NCI-H146 treated with DMSO at 0.1 percent for 48 hours (cell line): ENCODE measurements at regions not wholly inside any gene's neighbourhood (a gene's known extent, or its start where the extent isn't known, plus 50 kb on each side); places are given as distances from the start of the nearest gene placed in this dataset.
A peak's percentile ranks its signal among the peaks of the same experiment; 100 is the strongest.
"Not testable (repeated sequence)": the region's sequence is repeated elsewhere in the genome, so short reads cannot be mapped to it uniquely, and the experiment has no call there.

Experiments used
- DNase-seq: peaks from one replicate; lab custom pipeline; 2025; ENCODE audit not compliant: unreplicated experiment; lab: John Stamatoyannopoulos, UW

GRCh38 chr1:213526306-213526705, 461.5 kb upstream of the PROX1 start:
- DNase-seq = no peak

- no peak for DNase-seq
These were observed 457.0 kb upstream of the PROX1 start for GRCh38 chr1:213530611-213531320.

GRCh38 chr1:213531369-213532310, 456.1 kb upstream of the PROX1 start:
- no peak for DNase-seq

GRCh38 chr1:213533125-213533524, 454.6 kb upstream of the PROX1 start:
- no peak for DNase-seq

- no peak for DNase-seq
These were observed 452.1 kb upstream of the PROX1 start for GRCh38 chr1:213535679-213536078.

- DNase-seq = no peak
These were observed 449.5 kb upstream of the PROX1 start for GRCh38 chr1:213538251-213538650.

- DNase-seq = no peak
These were observed 448.3 kb upstream of the PROX1 start for GRCh38 chr1:213539464-213539863.

- no peak for DNase-seq
These were observed 446.1 kb upstream of the PROX1 start for GRCh38 chr1:213541641-213542040.

GRCh38 chr1:213545181-213545580, 442.6 kb upstream of the PROX1 start:
- DNase-seq = not testable (repeated sequence)

GRCh38 chr1:213549982-213550381, 437.8 kb upstream of the PROX1 start:
- no peak for DNase-seq

- no peak for DNase-seq
These were observed 437.0 kb upstream of the PROX1 start for GRCh38 chr1:213550804-213551203.

GRCh38 chr1:213552045-213552444, 435.7 kb upstream of the PROX1 start:
- no peak for DNase-seq

- no peak for DNase-seq
These were observed 427.5 kb upstream of the PROX1 start for GRCh38 chr1:213560226-213560625.

- no peak for DNase-seq
These were observed 425.9 kb upstream of the PROX1 start for GRCh38 chr1:213561870-213562269.

- DNase-seq = no peak
These were observed 423.5 kb upstream of the PROX1 start for GRCh38 chr1:213564215-213564659.

- DNase-seq = peak; percentile 94
These were observed 418.6 kb upstream of the PROX1 start for GRCh38 chr1:213568929-213569815.

GRCh38 chr1:213569816-213570150, 418.0 kb upstream of the PROX1 start:
- DNase-seq = no peak

GRCh38 chr1:213570487-213570886, 417.3 kb upstream of the PROX1 start:
- DNase-seq = no peak

- DNase-seq = no peak
These were observed 416.4 kb upstream of the PROX1 start for GRCh38 chr1:213571419-213571818.

- no peak for DNase-seq
These were observed 415.9 kb upstream of the PROX1 start for GRCh38 chr1:213571843-213572242.
